Osteoblast (primary cell): ENCODE measurements at regions not wholly inside any gene's neighbourhood (a gene's known extent, or its start where the extent isn't known, plus 50 kb on each side); places are given as distances from the start of the nearest gene placed in this dataset.

Source experiments
- DNase-seq: peaks from one replicate; pipeline ENCODE4 v3.0.0; 2011; ENCODE audit warnings: low spot score, mixed read lengths; ENCODE audit not compliant: insufficient read length; ENCODE audit errors: missing footprints
- H2AFZ ChIP-seq: 2 replicates; pipeline ENCODE4 v1.6.0; 2011; ENCODE audit warnings: mild to moderate bottlenecking, low read length
- H3K27ac ChIP-seq: 2 replicates; pipeline ENCODE4 v1.5.1; 2011; ENCODE audit warnings: mild to moderate bottlenecking, low read depth, low read length, moderate library complexity
- H3K27me3 ChIP-seq: 2 replicates; pipeline ENCODE4 v1.6.0; 2012; ENCODE audit warnings: mild to moderate bottlenecking, control low read depth, inconsistent platforms, low read length, moderate library complexity; ENCODE audit not compliant: insufficient read depth
- H3K36me3 ChIP-seq: 2 replicates; pipeline ENCODE4 v1.5.1; 2011; ENCODE audit warnings: mild to moderate bottlenecking, low read length, control low read depth, moderate library complexity; ENCODE audit not compliant: insufficient read depth
- H3K4me1 ChIP-seq: 2 replicates; pipeline ENCODE4 v1.5.1; 2011; ENCODE audit warnings: mild to moderate bottlenecking, low read length, control low read depth, moderate library complexity; ENCODE audit not compliant: insufficient read depth
- H3K4me2 ChIP-seq: 2 replicates; pipeline ENCODE4 v1.6.0; 2011; ENCODE audit warnings: mild to moderate bottlenecking, low read length; ENCODE audit not compliant: insufficient read depth
- H3K4me3 ChIP-seq: fragments of 200-600 bp; sonication (generic); 3 replicates; pipeline ENCODE4 v1.5.1; 2012; ENCODE audit warnings: mild to moderate bottlenecking, low read length, inconsistent platforms; ENCODE audit not compliant: insufficient read depth
- H3K79me2 ChIP-seq: 2 replicates; pipeline ENCODE4 v1.6.0; 2012; ENCODE audit warnings: mild to moderate bottlenecking, low read length, control low read depth, inconsistent platforms; ENCODE audit not compliant: insufficient read depth
- H3K9me3 ChIP-seq: 2 replicates; pipeline ENCODE4 v1.5.1; 2011; ENCODE audit warnings: low read depth, low read length, control low read depth
- H4K20me1 ChIP-seq: 2 replicates; pipeline ENCODE4 v1.6.0; 2012; ENCODE audit warnings: mild to moderate bottlenecking, low read length, control low read depth; ENCODE audit not compliant: insufficient read depth
- CTCF ChIP-seq: IDR thresholded peaks from 2 replicates; pipeline ENCODE4 v1.5.1; 2011; ENCODE audit warnings: mild to moderate bottlenecking, low read depth, low read length, moderate library complexity; ENCODE audit errors: extremely low read depth

- no peak overlapping the region for H2AFZ ChIP-seq
- peak; percentile 91 for DNase-seq
- H3K36me3 ChIP-seq: no peaks in the 10 kb centered on the region
- no peaks in the 10 kb centered on the region for H3K27me3 ChIP-seq
- peaks cover 6% of the 10 kb centered on the region for H3K9me3 ChIP-seq
- no peak overlapping the region for H3K4me3 ChIP-seq
- H3K27ac ChIP-seq: peak overlapping the region; percentile 36
- no peak for TF ChIP-seq CTCF
- H3K4me2 ChIP-seq: peak overlapping the region; percentile 54
- peaks cover 15% of the 10 kb centered on the region for H3K4me1 ChIP-seq
- H3K79me2 ChIP-seq: no peaks in the 10 kb centered on the region
- peaks cover 46% of the 10 kb centered on the region for H4K20me1 ChIP-seq
Measured at GRCh38 chr12:123094349-123095077, 56.4 kb downstream of the PITPNM2 start.

DNA sequence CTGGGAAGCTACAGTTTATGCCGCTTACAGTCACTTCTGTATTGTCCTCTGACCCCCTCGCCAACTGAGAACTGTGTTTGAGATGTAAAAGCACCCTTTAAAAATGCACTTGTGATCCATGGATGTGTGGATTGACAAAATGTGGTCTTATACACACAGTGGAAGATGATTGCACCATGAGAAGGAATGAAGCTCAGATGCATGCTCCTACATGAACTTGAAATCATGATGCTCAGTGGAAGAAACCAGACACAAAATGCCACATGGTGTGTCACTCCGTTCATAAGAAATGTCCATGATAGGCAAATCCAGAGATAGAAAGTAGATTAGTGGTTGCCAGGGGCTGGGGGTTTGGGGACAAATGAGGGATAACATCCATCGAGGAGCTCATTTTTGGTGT lies 58.0 kb downstream of the PITPNM2 start:
- Histone ChIP-seq H3K27ac (no peak overlapping the region), H3K4me2 (no peak overlapping the region), H3K27me3 (no peaks in the 10 kb centered on the region), H3K4me1 (peaks cover 23% of the 10 kb centered on the region), H3K9me3 (peaks cover 6% of the 10 kb centered on the region), H4K20me1 (peaks cover 46% of the 10 kb centered on the region), H2AFZ (no peak overlapping the region), H3K36me3 (no peaks in the 10 kb centered on the region), H3K4me3 (no peak overlapping the region), H3K79me2 (no peaks in the 10 kb centered on the region)
- no peak for TF ChIP-seq CTCF
- DNase-seq: no peak

DNA sequence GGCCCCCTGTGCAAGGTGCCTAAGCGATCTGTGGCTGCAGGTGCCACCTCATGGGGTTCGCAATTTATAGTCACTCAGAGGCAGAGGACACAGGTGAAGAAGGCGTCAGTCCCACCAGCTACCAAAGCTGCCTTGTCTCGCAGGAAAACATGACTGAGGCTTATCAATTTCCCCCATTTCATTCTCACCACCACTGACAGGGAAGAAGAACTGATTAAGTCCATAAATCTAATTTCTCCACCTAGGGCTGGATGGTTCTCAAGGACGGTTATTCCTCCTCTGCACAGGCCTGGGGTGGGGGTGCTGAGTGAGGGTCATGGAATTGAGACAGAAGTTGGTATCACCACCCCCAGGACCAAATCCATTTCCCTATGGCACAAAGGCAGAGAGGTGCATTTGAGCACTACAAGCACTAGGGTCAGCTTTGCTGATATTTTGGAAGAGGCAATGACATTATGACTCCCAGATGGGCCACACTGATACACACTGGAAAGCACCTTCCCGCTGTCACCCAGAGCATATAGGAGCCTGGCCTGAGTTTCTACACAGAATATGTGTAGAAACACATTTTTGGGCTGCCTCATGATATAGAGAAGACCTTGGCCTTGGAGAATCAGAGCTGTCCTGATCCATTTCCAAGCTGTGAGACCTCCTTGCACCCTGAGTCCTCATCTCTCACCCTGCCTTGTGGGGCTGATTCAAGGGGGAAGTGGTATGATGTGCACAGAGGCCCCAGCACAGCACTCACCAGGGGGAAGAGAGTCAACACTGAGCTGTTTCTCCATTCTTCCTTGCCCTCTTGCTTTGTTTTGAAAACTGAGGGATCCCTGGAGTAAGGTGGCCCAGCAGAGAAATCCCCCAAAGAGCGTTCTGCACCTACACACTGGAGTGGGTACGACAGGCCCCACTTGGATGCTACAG lies 59.4 kb downstream of the PITPNM2 start:
- Histone ChIP-seq H3K4me2 (no peak overlapping the region), H3K27me3 (no peaks in the 10 kb centered on the region), H3K27ac (no peak overlapping the region), H3K4me3 (no peak overlapping the region), H3K4me1 (peaks cover 23% of the 10 kb centered on the region), H3K9me3 (peaks cover 6% of the 10 kb centered on the region), H2AFZ (no peak overlapping the region), H4K20me1 (peaks cover 38% of the 10 kb centered on the region), H3K36me3 (no peaks in the 10 kb centered on the region), H3K79me2 (no peaks in the 10 kb centered on the region)
- TF ChIP-seq CTCF: no peak
- DNase-seq: no peak
